ENCODE measurements at regions not wholly inside any gene's neighbourhood (a gene's known extent, or its start where the extent isn't known, plus 50 kb on each side); places are given as distances from the start of the nearest gene placed in this dataset.
A peak's percentile ranks its signal among the peaks of the same experiment; 100 is the strongest.
"Not testable (repeated sequence)": the region's sequence is repeated elsewhere in the genome, so short reads cannot be mapped to it uniquely, and the experiment has no call there.

DNA sequence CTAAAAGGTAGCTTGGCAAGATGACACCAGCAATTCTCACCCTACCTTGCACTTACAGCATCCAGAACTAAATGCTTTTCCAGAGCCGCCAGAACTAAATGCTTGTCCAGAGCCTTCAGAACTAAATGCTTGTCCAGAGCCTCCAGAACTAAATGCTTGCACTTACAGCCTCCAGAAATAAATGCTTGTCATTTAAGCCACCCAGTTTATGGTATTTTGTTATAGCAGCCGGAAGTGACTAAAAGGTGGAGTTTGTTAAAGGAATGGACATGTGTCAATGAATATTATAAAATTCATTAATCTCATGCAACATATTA, 133.5 kb downstream of the GPX5 start:
- DNase-seq = no peak

DNA sequence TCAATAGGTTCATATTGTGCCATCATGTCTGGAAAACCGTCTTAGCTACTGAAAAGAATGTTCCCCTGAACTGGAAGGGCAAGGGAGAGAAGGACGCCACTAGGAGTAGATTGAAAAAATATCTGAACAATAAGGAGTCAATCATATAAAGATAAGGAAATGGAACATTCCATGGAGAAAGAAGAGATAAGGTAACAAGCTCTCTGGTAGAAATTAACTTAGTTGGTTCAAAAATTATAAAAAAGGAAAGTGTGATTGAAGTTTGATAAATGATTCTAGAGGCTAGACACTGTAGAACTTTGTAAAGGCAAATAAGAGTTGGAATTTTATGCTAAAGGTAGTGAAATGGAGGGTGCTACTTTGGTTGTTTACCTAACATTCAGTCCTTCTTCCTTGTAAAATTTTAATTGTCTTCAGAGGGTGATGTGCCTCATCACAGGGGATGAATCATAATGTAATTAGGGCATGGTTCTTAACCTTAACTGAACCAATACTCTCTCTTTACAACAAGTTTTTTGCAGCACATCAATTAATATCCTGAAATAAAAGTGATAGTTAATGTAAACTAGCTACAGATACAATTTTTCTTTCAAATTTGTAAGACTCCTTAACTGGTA, 135.5 kb downstream of the GPX5 start:
- no peak for DNase-seq

DNA sequence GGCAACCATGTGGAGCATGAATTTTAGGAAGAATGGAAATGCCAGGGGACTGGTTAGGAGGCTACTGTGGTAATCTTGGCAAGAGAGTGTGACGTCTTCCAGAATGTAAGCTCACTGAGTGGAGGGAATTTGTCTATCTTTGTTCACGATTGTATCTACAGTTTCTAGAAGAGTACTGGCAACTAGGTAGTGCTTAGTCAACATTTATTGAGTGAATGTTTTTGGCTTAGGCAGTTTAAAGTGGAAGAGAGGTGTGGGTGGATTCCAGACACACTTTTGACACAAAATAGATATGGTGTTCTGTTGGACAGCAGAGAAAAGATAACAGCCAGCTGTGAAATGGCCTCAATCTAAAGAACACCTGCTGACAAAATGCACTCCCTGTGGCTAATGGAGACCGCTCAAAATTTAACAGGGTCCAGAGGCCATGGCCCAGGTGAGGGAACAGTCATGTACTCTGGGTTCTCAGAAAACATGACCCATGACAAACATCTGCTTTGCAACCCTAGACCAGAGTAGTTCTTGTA, 139.3 kb downstream of the GPX5 start:
- no peak for DNase-seq

DNA sequence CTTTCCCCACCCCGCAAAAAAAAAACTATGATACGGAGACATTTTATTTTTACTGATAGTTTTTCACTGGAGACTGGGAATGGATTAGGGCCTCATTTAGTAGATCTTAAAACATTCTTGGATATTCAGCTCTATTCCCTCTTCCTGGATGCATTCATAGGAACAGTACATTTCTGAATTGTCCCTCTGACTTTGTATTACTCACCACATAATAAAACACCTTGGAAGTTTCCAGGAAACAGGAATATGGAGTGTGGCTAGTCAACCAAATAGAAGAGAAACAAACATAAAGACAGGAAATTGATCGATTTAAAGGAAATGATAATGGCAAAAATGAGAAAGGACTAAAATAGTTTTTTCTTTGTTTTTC, 147.7 kb downstream of the GPX5 start:
- no peak for DNase-seq

DNA sequence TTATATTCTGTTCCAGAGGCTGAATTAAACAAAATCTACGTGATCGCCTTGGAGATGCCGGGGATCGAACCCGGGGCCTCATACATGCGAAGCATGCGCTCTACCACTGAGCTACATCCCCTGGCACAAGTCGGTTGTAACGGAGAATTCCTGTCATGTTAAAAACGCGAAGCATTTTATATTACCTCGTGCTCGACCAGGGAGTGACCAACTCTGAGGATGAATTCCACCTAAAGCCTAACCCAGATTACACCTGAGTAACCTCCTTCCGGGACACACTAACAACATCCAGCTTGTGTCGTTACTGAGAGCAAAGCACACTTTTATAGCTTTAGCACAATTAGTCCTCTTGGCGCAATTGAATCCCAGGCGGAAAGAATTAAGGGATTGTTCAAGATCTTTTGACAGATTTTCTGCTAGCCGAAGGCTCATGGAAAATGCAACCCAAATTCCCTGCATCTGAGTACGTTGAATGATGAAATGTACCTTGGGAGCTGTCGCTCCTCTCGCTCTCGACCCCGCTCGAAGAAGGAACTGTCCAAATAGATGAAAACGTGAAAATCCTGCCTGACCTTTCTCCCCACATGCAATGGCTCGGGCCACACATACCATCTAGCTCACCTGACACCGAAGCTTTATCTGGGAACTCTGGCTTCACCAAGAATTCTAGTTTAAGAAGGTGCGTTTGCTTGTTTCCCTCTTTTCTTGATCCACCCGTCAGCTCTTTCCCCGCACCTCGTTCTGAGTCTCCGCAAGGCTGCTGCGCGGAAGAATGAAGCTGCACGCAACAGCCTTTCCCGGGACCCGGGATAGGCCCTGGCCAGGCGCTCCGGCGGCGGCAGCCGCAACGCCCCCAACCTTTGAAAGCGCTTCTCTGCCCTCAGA, 148.3 kb downstream of the GPX5 start:
- peak; percentile 65 for DNase-seq

DNA sequence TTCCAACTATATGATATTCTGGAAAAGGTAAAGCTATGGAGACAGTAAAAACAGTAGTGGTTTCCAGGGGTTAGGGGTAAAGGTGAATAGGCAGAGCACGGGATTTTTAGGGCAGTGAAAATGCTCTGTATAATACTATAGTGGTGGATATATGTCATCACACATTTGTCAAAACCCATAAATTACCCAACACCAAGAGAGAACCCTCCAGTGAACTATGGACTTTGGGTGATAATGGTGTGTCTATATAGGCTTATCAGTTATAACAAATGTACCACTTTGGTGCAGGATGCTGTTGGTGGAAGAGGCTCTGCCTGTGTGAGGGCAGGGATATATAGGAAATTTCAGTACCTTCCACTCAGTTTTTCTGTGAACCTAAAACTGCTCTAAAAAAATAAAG, 149.9 kb downstream of the GPX5 start:
- DNase-seq = no peak

DNA sequence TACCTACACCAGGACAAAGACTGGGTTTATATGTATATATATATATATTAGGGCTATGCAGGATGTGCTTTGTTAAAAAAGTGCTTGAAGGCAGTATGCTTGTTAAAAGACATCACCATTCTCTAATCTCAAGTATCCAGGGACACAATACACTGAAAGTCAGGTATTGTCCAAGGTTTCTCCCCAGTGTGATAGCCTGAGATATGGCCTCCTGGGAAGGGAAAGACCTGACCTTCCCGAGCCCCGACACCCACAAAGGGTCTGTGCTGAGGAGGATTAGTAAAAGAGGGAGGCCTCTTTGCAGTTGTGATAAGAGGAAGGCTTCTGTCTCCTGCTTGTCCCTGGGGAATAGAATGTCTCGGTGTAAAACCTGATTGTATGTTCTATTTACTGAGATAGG, 156.9 kb downstream of the GPX5 start:
- no peak for DNase-seq

DNA sequence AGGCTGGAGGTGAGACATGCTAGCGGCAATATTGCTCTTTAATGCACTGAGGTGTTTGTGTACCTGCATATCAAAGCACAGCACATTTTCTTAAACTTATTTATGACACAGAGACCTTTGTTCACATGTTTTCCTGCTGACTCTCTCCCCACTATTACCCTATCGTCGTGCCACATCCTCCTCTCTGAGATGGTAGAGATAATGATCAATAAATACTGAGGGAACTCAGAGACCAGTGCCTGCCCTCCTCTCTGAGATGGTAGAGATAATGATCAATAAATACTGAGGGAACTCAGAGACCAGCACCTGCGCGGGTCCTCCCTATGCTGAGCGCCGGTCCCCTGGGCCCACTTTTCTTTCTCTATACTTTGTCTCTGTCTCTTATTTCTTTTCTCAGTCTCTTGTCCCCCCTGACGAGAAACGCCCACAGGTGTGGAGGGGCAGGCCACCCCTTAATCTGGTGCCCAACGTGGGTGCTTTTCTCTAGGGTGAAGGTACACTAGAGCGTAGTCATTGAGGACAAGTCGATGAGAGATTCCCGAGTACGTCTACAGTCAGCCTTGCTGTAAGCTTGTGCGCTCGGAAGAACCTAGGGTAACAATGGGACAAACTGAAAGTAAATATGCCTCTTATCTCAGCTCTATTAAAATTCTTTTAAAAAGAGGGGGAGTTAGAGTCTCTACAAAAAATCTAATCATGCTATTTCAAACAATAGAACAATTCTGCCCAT, 157.4 kb downstream of the GPX5 start:
- DNase-seq = not testable (repeated sequence)

DNA sequence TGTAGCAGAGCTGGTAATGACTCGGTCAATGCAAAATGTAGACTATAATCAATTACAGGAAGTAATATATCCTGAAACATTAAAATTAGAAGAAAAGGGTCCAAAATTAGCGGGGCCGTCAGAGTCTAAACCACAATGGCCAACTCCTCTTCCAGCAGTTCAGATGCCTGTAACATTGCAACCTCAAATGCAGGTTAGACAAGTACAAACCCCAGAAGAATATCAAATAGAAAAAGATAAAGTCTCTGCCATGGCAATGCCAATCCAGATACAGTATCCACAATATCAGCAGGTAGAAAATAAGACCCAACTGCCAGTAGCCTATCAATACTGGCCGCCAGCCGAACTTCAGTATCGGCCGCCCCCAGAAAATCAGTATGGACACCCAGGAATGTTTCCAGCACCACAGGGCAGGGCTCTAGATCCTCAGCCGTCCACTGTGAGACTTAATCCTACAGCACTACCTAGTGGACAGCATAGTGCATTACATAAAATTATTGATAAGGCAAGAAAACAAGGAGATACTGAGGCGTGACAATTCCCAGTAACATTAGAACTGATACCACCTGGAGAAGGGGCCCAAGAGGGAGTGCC, 158.4 kb downstream of the GPX5 start:
- DNase-seq = peak; percentile 50

DNA sequence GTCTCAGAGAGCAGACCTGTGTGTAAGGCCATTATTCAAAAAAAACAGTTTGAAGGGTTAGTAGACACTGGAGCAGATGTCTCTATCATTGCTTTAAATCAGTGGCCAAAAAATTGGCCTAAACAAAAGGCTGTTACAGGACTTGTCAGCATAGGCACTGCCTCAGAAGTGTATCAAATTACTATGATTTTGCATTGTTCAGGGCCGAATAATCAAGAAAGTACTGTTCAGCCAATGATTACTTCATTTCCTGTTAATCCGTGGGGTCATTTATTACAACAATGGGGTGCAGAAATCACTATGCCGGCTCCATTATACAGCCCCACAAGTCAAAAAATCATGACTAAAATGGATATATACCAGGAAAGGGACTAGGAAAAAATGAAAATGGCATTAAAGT, 160.3 kb downstream of the GPX5 start:
- DNase-seq = not testable (repeated sequence)

DNA sequence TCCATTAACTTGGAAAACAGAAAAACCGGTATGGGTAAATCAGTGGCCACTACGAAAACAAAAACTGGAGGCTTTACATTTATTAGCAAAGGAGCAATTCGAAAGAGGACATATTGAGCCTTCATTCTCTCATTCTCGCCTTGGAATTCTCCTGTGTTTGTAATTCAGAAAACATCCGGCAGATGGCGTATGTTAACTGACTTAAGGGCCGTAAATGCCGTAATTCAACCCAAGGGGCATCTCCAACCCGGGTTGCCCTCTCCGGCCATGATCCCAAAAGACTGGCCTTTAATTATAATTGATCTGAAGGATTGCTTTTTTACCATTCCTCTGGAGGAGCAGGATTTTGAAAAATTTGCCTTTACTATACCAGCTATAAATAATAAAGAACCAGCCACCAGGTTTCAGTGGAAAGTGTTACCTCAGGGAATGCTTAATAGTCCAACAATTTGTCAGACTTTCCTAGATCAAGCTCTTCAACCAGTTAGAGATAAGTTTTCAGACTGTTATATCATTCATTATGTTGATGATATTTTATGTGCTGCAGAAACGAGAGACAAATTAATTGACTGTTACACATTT, 160.9 kb downstream of the GPX5 start:
- peak; percentile 61 for DNase-seq

DNA sequence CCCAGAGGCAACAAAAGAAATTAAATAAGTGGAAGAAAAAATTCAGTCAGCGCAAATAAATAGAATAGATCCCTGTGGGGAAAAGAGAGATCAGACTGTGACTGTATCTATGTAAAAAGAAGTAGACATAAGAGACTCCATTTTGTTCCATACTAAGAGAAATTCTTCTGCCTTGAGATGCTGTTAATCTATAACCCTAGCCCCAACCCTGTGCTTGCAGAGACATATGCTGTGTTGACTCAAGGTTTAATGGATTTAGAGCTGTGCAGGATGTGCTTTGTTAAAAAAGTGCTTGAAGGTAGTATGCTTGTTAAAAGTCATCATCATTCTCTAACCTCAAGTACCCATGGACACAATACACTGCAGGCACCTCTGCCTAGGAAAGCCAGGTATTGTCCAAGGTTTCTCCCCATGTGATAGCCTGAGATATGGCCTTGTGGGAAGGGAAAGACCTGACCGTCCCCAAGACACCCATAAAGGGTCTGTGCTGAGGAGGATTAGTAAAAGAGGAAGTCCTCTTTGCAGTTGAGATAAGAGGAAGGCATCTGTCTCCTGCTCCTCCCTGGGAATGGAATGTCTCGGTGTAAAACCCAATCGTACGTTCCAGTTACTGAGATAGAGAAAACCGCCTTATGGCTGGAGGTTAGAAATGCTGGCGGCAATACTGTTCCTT, 161.8 kb downstream of the GPX5 start:
- DNase-seq = not testable (repeated sequence)

DNA sequence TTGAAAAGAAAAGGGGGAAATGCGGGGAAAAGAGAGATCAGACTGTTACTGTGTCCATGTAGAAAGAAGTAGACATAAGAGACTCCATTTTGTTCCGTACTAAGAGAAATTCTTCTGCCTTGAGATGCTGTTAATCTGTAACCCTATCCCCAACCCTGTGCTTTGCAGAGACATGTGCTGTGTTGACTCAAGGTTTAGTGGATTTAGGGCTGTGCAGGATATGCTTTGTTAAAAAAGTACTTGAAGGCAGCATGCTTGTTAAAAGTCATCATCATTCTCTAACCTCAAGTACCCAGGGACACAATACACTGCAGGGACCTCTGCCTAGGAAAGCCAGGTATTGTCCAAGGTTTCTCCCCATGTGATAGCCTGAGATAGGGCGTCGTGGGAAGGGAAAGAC, 166.3 kb downstream of the GPX5 start:
- not testable (repeated sequence) for DNase-seq

DNA sequence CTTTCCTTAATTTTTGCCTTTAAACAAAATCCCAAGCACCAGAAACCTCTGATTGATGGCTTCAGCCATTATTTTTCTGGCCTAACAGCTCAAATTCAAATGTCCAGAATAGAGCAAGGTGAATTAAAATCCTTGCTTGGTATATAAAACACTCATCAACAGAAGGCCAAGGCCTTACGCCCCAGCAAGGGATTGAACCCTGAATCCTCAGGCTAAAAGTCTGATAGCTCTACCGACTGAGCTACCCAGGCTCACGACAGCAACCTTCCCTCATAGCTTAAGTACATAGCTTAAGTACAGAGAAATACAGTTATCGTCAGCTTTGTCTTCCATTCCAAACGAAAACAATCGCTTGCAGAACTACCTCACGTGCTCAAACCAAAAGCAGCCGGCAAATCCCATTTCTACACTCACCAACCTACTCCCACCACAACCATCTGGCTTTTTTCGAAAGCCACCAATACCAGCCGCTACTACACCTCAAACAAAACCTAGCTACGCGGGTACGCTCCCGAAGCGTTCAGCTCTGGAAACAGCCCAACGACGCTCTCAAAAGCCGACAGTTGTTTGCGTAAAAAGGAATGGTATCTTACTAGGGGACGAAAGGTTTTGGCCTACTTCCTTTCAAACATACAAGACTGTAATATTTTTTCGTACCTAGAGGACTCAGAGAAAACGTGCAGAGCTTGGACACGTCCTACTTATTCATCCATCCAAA, 167.5 kb downstream of the GPX5 start:
- DNase-seq = no peak

DNA sequence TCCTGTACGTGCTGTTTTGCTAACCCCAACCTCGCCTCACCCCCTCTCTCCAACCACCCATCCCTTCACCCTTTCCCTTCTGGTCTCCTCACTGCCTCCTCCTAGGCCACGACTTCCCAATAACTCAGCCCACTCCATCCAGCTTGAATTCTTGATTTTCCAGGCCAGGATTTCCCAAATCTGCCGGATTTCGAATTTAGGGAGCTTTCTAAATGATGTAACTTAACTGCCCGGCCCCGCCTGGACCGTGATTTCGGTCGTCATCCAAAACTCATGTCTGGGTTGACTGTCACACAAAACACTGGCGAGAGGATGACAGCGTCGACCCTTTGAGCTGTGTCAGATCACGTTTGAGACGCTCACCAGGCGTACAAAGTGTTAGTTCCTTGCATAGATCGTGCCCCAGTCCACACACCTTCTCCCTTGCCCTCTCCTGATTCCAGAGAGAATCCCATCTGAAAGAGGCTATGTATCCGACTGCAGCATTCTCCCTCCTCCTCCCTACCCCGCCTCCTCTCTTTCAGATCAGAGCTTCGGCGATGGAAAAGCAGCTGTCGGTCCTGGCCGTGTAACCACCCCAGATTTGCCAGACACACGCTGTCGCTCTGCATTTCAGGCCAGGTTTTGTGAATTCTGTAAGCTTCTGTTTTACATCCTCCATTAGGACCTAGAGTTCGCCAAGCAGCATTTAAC, 168.2 kb downstream of the GPX5 start:
- no peak for DNase-seq

DNA sequence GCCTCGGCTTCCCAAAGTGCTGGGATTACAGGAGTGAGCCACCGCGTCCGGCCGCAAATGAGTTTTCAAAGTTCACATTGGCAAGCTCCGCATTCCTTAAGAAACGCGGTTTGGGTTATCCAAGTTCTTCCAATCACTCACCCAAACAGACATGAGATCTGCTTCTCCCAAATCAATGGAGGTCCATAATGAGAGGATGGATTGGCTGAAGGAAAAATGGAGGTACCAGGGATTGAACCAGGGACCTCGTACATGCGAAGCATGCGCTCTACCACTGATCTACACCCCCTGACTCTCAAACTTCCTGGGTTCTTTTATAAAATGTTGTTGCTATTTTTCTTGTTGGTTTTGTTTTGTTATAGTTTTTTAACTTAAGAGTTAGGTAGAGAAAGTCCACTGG, 170.0 kb downstream of the GPX5 start:
- no peak for DNase-seq

DNA sequence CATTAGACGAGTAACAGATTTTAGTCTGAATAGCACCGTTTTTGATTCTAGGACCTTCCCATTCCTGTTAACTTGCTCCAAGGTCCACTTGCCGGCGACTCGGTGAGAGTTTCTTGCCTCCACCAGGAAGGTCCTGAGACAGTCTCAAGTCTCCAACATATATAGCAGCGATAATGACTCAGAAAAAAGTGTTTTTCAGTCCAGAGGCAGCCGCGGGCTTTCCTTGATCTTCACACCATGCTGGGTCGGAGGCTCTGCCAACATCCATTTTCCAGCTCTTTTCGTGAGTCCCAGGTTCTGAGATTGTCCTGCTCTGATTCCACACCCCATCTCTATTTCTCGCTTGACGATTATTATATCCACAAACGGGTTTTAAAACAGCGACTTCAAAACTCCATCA, 170.5 kb downstream of the GPX5 start:
- no peak for DNase-seq

DNA sequence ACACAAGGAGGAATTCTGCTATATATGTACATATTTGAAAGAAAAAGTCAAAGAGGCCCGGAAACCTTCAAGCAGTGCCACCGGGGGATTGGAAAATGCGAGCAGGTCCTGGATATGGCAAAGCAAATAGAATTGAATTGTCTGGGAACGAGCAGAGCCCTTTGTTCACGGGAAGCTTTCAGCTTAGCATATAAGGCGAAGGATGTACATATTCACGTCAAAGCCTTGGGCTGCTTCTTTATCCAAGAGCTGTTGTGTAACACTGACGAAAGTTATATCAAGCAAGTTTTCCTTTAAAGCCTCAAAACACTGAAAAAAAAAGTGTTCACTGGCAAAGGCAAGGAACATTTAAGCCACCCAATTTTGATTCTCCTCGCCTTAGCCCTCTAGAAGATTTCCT, 171.0 kb downstream of the GPX5 start:
- DNase-seq = no peak

DNA sequence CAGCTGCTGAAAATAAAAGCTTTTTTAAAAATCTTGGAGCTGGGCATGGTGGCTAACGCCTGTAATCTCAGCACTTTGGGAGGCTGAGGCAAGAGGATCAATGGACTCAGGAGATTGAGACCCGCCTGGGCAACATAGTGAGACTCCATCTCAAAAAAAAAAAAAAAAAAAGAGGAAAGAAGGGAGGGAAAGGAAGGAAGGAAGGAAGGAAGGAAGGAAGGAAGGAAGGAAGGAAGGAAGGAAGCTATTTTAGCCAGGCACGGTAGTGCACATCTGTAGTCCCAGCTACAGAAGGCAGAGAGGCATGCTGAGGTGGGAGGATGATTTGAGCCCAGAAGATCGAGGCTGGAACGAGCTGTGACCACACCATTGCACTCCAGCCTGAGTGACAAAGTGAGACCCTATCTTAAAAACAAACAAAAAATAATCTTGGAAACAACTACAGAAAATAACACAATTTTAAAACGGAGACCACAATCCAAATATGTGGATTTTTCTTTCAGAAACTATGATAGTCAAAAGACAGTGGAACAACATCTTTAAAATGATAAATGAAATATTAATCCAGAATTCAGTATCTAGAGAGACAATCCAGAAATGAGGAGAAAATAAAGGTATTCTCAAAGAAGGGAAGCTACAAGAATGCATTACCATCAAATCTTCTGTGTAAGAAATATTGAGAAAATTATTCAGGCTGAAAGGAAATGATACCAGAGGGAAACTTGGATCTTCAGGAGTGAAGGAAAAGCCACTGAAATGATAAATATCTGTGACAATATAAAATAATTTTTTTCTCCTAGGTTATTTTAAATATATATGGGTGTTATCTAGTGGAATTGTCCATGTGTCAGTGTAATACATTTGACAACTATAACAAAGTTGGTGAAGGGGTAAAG, 182.0 kb downstream of the GPX5 start:
- no peak for DNase-seq
